GM13976 (cell line): ENCODE measurements at regions not wholly inside any gene's neighbourhood (a gene's known extent, or its start where the extent isn't known, plus 50 kb on each side); places are given as distances from the start of the nearest gene placed in this dataset.

Experiments used
- DNase-seq: peaks from one replicate; pipeline ENCODE4 v3.0.0; 2012; ENCODE audit warnings: low spot score
- CTCF ChIP-seq: IDR thresholded peaks from 2 replicates; pipeline ENCODE4 v1.5.1; 2012; ENCODE audit warnings: borderline replicate concordance, mild to moderate bottlenecking; ENCODE audit not compliant: insufficient read depth; ENCODE audit errors: extremely low read depth, missing control alignments, control extremely low read depth
- in situ Hi-C: fragments of 300-500 bp; cut with MboI; formaldehyde crosslinking; loops from one replicate; pipeline ENCODE4 v1.12.0; 2022; ENCODE audit warnings: low sequenced_read_pairs, mixed read lengths, inconsistent platforms; ENCODE audit not compliant: unreplicated experiment

- in situ Hi-C loops: no loop called here
- TF ChIP-seq CTCF: no peak
- DNase-seq: no peak
Measured at GRCh38 chr14:48536318-48536717, 860.9 kb upstream of the MDGA2 start.

- no peak for TF ChIP-seq CTCF
- no peak for DNase-seq
- in situ Hi-C loops: no loop called here
Measured at GRCh38 chr14:48527832-48528231, 852.4 kb upstream of the MDGA2 start.

- in situ Hi-C loops: no loop called here
- no peak for TF ChIP-seq CTCF
- DNase-seq: no peak
Measured at GRCh38 chr14:48526307-48526706, 850.9 kb upstream of the MDGA2 start.

- no peak for TF ChIP-seq CTCF
- DNase-seq: no peak
- in situ Hi-C loops: no loop called here
Measured at GRCh38 chr14:48504921-48505320, 829.5 kb upstream of the MDGA2 start.

GRCh38 chr14:48490756-48491155, 815.4 kb upstream of the MDGA2 start:
- no peak for DNase-seq
- in situ Hi-C loops: no loop called here
- no peak for TF ChIP-seq CTCF

- in situ Hi-C loops: no loop called here
- no peak for TF ChIP-seq CTCF
- no peak for DNase-seq
Measured at GRCh38 chr14:48473944-48474343, 798.5 kb upstream of the MDGA2 start.

- TF ChIP-seq CTCF: no peak
- DNase-seq: no peak
- in situ Hi-C loops: no loop called here
Measured at GRCh38 chr14:48456051-48456450, 780.6 kb upstream of the MDGA2 start.
